ENCODE measurements at regions not wholly inside any gene's neighbourhood (a gene's known extent, or its start where the extent isn't known, plus 50 kb on each side); places are given as distances from the start of the nearest gene placed in this dataset.

- DNase-seq = no peak
- Mint-ChIP-seq H3K27ac (no peak overlapping the region), H3K9me3 (peaks cover 0 to 21% (median 3%) of the 10 kb centered on the region in 7 donors), H3K36me3 (no peaks in the 10 kb centered on the region), H3K27me3 (peaks cover 0 to 50% (median 4%) of the 10 kb centered on the region in 3 donors), H3K4me3 (no peak overlapping the region), H3K4me1 (no peaks in the 10 kb centered on the region)
- no peak for ATAC-seq (ENCODE audit: low read depth in 2 of 2)
These were observed 311.9 kb downstream of the TCERG1L start for GRCh38 chr10:130999376-131000202.

- H3K36me3 Mint-ChIP-seq = no peaks in the 10 kb centered on the region
- no peaks in the 10 kb centered on the region for H3K4me1 Mint-ChIP-seq
- ATAC-seq (ENCODE audit: low read depth in 2 of 2) (no peak), DNase-seq (no peak)
- peaks cover 2 to 21% (median 3%) of the 10 kb centered on the region in 7 donors for H3K9me3 Mint-ChIP-seq
- H3K27me3 Mint-ChIP-seq = peaks cover 0 to 50% (median 4%) of the 10 kb centered on the region in 3 donors
- H3K4me3 Mint-ChIP-seq = no peak overlapping the region
- no peak overlapping the region for H3K27ac Mint-ChIP-seq
These were observed 311.3 kb downstream of the TCERG1L start for GRCh38 chr10:131000244-131000643.

DNA sequence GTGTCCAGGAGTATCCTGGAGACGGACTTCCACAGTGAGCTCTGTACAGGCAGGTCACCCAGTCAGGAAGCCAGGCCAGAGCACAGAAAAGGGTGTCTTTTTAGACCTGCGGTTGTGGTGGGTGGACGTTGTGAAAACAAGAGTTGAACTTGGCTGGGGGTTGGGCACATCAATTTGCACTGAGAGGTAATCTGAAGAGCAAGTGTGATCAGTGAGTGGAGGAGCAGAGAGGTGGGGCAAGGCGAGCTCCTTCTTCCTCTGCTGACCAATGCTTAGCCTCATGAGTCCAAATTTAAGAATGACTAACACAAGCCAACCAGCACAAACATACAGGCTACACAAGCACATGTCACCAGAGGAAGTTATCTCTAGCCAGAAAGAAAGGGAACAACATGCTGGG, 310.8 kb downstream of the TCERG1L start:
- no peak overlapping the region for H3K27ac Mint-ChIP-seq
- no peaks in the 10 kb centered on the region for H3K36me3 Mint-ChIP-seq
- peaks cover 0 to 23% (median 5%) of the 10 kb centered on the region in 7 donors for H3K9me3 Mint-ChIP-seq
- DNase-seq = no peak
- no peak for ATAC-seq (ENCODE audit: low read depth in 2 of 2)
- H3K27me3 Mint-ChIP-seq = peaks cover 0 to 50% (median 4%) of the 10 kb centered on the region in 3 donors
- H3K4me1 Mint-ChIP-seq = no peaks in the 10 kb centered on the region
- no peak overlapping the region for H3K4me3 Mint-ChIP-seq

DNA sequence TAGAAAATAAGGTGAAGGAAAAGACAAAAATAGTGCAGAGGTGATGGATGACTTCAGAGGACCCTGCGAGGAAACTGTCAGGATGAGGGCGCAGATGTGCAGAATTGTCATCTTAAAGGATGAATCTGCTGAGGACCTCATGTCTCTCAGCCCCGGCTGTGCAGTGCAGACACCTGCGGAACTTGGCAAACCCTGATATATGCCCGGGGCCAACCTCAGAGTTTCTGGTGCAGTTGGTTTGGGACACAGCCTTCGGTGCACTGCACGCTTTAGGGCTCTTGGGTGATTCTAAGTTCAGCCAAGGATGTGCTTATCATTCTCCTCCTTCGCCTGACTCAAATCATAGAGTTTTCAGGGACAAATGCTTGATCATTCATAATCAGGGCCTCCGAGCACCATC, 310.1 kb downstream of the TCERG1L start:
- H3K27me3 Mint-ChIP-seq = peaks cover 0 to 48% (median 4%) of the 10 kb centered on the region in 3 donors
- no peaks in the 10 kb centered on the region for H3K4me1 Mint-ChIP-seq
- H3K4me3 Mint-ChIP-seq = no peak overlapping the region
- ATAC-seq (ENCODE audit: low read depth in 2 of 2) (no peak), DNase-seq (no peak)
- no peaks in the 10 kb centered on the region for H3K36me3 Mint-ChIP-seq
- H3K27ac Mint-ChIP-seq = no peak overlapping the region
- H3K9me3 Mint-ChIP-seq = peaks cover 0 to 18% (median 5%) of the 10 kb centered on the region in 7 donors

- Mint-ChIP-seq H3K36me3 (no peaks in the 10 kb centered on the region), H3K27me3 (peaks cover 0 to 40% (median 4%) of the 10 kb centered on the region in 3 donors), H3K4me1 (no peaks in the 10 kb centered on the region), H3K4me3 (no peak overlapping the region), H3K9me3 (peaks cover 0 to 10% (median 2%) of the 10 kb centered on the region in 7 donors), H3K27ac (no peak overlapping the region)
- ATAC-seq (ENCODE audit: low read depth in 2 of 2) (no peak), DNase-seq (no peak)
These were observed 309.3 kb downstream of the TCERG1L start for GRCh38 chr10:131002031-131002861.

DNA sequence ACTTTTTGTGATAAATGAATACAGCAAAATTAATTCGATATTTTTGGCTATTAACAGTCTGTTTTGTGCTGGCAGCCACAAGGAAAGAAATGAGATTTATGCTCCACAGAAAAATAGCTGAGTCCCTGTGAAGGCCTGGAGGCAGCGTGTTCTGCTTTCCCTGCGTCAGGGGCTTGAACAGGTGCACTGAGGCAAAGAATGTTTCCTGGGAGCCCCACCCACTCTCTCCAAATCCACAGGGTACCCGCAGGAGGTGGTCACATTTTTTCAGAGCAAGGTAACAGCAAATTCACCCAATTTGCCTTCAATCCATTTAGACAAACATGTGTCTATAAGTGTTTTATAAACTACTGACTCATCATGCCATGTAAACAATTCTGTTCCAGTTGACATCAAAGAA, 308.1 kb downstream of the TCERG1L start:
- H3K4me3 Mint-ChIP-seq = no peak overlapping the region
- no peak overlapping the region for H3K27ac Mint-ChIP-seq
- DNase-seq = no peak
- ATAC-seq (ENCODE audit: low read depth in 2 of 2) = no peak
- H3K27me3 Mint-ChIP-seq = peaks cover 0 to 33% (median 4%) of the 10 kb centered on the region in 3 donors
- H3K4me1 Mint-ChIP-seq = no peaks in the 10 kb centered on the region
- no peaks in the 10 kb centered on the region for H3K36me3 Mint-ChIP-seq
- H3K9me3 Mint-ChIP-seq = peaks cover 0 to 9% (median 4%) of the 10 kb centered on the region in 7 donors

DNA sequence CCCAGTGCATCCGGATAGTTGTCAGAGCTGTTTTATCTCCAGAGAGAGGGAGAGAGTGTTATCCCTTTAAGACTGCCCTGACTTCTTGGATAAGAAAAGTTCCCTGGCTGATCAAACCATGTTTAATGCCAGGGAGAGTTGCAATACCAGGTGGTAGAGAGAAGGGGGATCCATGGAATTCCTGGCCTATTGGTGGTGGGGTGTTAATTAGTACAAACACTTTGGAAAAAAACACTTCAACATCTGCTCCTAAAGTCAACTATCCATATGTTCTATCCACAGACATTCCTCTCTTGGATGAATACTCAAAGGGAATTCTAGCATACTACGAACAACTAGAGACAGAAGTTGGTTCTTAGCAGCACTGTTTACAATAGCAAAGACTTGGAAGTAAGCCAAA, 307.2 kb downstream of the TCERG1L start:
- H3K27ac Mint-ChIP-seq = no peak overlapping the region
- no peak for ATAC-seq (ENCODE audit: low read depth in 2 of 2)
- no peaks in the 10 kb centered on the region for H3K4me1 Mint-ChIP-seq

DNA sequence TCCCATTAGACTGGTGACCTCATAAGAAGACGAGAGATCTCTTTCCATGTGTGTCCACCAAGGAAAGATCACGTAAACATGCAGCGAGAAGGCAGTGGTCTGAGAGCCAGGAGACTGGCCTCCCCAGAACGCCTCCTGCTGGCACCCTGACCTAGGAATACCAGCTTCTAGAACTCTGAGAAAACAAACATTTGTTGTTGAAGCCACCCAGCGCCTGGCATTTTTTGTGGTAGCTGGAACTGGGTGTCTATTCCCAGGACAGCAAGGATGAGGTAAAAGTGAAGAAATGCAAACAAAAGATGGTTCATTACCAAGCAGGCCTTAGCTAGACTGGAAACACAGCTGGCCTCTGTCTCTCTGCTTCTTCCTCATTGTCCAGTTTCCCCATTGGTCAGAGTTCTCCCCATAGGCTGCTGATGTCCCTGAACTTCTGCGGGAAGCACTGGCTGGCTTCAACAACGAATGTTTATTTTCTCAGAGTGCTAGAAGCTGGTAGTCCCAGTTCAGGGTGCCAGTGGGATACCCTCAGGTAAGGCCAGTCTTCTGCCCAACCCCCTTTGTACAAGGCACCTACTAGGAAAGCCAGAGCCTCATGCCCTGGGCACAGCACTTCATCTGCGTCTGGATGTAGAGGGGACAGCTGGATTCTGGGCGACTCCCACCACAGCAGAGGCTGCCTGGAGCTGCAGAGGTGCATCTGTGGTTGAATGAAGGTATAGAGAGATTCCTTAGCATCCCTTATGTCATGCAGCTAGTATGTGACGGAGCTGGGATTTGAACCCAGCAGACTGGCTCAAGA, 304.9 kb downstream of the TCERG1L start:
- no peak for DNase-seq
- H3K27me3 Mint-ChIP-seq = peaks cover 0 to 10% (median 4%) of the 10 kb centered on the region in 3 donors
- H3K27ac Mint-ChIP-seq = no peak overlapping the region
- H3K4me3 Mint-ChIP-seq = no peak overlapping the region
- H3K9me3 Mint-ChIP-seq = peaks cover 0 to 9% (median 4%) of the 10 kb centered on the region in 7 donors
- H3K36me3 Mint-ChIP-seq = no peaks in the 10 kb centered on the region
- H3K4me1 Mint-ChIP-seq = no peaks in the 10 kb centered on the region
- ATAC-seq (ENCODE audit: low read depth in 2 of 2) = no peak

More for the DNA sequence above, 307.2 kb downstream of the TCERG1L start:
- Mint-ChIP-seq H3K4me3 (no peak overlapping the region), H3K27me3 (peaks cover 0 to 25% (median 4%) of the 10 kb centered on the region in 3 donors), H3K9me3 (peaks cover 0 to 9% (median 4%) of the 10 kb centered on the region in 7 donors), H3K36me3 (no peaks in the 10 kb centered on the region)
- no peak for DNase-seq

GRCh38 chr10:131009791-131010190, 301.7 kb downstream of the TCERG1L start:
- no peaks in the 10 kb centered on the region for H3K4me1 Mint-ChIP-seq
- no peak overlapping the region for H3K27ac Mint-ChIP-seq
- DNase-seq = no peak
- no peaks in the 10 kb centered on the region for H3K36me3 Mint-ChIP-seq
- H3K9me3 Mint-ChIP-seq = peaks cover 0 to 9% (median 4%) of the 10 kb centered on the region in 7 donors
- no peak overlapping the region for H3K4me3 Mint-ChIP-seq
- no peak for ATAC-seq (ENCODE audit: low read depth in 2 of 2)
- peaks cover 0 to 4% (median 0%) of the 10 kb centered on the region in 3 donors for H3K27me3 Mint-ChIP-seq

DNA sequence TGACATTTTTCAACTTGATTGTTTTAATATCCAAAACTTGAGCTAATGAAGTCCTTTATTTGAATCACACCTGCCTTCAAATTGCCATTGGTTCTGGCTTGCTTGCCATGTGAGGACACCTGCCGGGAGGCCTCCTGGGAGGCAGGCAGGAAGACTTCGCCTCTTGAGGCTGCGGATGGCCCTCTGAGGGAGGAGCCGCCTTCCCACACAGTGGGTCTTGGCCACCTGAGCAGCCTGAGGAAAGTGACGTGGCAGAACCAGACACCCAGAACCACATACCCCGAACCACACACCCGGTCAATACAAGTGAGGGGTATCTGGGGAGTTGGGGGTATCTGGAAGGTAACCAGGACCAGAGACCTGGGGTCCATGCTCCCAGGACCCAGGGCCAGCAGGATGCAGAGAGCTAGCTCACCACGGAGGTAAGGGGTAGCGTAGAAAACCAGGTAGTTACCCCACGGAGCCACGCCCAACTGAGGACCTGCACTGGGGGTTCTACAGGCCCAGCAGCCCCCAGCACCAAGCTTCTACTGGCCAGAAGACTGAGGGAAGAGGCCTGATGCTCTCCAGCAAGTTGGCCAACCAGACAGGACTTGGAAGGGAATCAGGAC, 300.5 kb downstream of the TCERG1L start:
- Mint-ChIP-seq H3K9me3 (peaks cover 0 to 3% (median 0%) of the 10 kb centered on the region in 7 donors), H3K4me1 (no peaks in the 10 kb centered on the region), H3K4me3 (no peak overlapping the region), H3K36me3 (no peaks in the 10 kb centered on the region), H3K27ac (peak overlapping the region in 1 of 6 donors; percentile 70), H3K27me3 (peaks cover 0 to 4% (median 0%) of the 10 kb centered on the region in 3 donors)
- no peak for ATAC-seq (ENCODE audit: low read depth in 2 of 2)
- no peak for DNase-seq

DNA sequence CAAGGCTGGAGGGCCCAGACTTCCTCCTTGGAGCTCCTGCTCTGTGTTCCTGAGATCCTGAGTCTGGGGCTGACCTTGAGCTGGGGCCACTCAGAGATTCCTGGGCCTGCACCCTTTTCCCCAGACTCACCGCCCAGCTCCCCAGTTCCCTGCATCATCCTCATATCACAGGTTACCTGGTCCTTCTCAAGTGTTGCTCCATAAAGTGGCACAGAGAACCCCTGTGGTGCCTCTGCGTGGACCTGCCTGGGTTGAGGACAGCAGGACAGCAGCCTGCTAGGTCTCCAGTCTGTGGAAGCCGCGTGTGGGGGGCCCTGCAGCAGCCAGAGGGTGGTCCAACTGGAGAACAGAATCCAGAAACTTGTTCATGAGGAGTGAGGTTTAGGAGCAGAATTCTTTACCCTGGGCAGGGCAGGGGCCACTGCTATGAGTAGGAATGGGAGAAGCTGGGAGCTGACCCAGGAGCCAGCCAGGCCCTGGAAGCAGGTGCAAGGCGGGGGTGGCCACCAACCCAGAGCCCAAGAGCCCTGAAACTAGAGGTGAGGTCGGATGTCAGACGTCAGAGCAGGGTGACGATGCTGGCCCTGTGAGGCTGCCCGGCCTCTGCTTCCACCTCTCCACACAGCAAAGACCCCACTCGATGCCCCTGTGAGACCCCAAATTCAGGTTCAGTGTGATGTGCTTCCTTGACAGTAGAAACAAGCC, 299.4 kb downstream of the TCERG1L start:
- Mint-ChIP-seq H3K4me1 (no peaks in the 10 kb centered on the region), H3K27me3 (peaks cover 0 to 4% (median 0%) of the 10 kb centered on the region in 3 donors), H3K36me3 (no peaks in the 10 kb centered on the region), H3K4me3 (no peak overlapping the region), H3K9me3 (peaks cover 0 to 3% (median 0%) of the 10 kb centered on the region in 7 donors), H3K27ac (no peak overlapping the region)
- no peak for DNase-seq
- ATAC-seq (ENCODE audit: low read depth in 2 of 2) = no peak

DNA sequence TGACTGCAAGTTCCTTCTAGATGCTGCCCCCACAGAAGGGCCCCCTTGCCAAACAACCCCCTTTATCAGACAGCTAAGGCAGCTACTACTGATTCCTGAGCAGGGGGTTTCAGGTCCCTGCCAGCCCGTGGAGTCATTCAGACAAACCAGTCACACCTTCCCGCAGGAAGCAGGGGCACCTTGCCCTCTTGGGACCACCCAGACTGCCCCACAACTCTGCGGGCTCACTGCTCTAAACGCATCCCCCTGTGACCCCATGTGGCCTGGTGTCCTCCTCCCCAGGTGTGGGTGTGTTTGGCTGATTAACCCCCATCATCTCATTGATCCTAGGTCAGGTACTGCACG, 298.9 kb downstream of the TCERG1L start:
- no peak for ATAC-seq (ENCODE audit: low read depth in 2 of 2)
- no peaks in the 10 kb centered on the region for H3K4me1 Mint-ChIP-seq
- peaks cover 0 to 4% (median 0%) of the 10 kb centered on the region in 3 donors for H3K27me3 Mint-ChIP-seq
- peaks cover 0 to 3% (median 0%) of the 10 kb centered on the region in 7 donors for H3K9me3 Mint-ChIP-seq
- DNase-seq = no peak
- no peak overlapping the region for H3K4me3 Mint-ChIP-seq
- no peaks in the 10 kb centered on the region for H3K36me3 Mint-ChIP-seq
- H3K27ac Mint-ChIP-seq = no peak overlapping the region
